Astrocyte of the spinal cord (primary cell): ENCODE measurements at regions not wholly inside any gene's neighbourhood (a gene's known extent, or its start where the extent isn't known, plus 50 kb on each side); places are given as distances from the start of the nearest gene placed in this dataset.
"Not testable (repeated sequence)": the region's sequence is repeated elsewhere in the genome, so short reads cannot be mapped to it uniquely, and the experiment has no call there.

Experiments used
- DNase-seq: peaks from one replicate; pipeline ENCODE4 v3.0.0; 2011; ENCODE audit warnings: low read depth, low spot score
- H3K4me3 ChIP-seq: 2 replicates; pipeline ENCODE4 v1.5.1; 2011; ENCODE audit warnings: low read depth, mild to moderate bottlenecking, low read length, moderate library complexity
- in situ Hi-C: cut with HindIII; loops from 2 replicates; pipeline ENCODE4 v1.10.0; 2017; ENCODE audit warnings: low sequenced_read_pairs
- TF ChIP-seq, protein P1 (sequence below): IDR thresholded peaks from 2 replicates; pipeline ENCODE4 v1.5.1; 2012; ENCODE audit warnings: low read depth, mild to moderate bottlenecking, low read length, inconsistent platforms

GRCh38 chr5:67636850-67637524 is 440.4 kb upstream of the CD180 start:
- DNase-seq: no peak
- in situ Hi-C loops: no loop called here
- TF ChIP-seq, protein P1, sequence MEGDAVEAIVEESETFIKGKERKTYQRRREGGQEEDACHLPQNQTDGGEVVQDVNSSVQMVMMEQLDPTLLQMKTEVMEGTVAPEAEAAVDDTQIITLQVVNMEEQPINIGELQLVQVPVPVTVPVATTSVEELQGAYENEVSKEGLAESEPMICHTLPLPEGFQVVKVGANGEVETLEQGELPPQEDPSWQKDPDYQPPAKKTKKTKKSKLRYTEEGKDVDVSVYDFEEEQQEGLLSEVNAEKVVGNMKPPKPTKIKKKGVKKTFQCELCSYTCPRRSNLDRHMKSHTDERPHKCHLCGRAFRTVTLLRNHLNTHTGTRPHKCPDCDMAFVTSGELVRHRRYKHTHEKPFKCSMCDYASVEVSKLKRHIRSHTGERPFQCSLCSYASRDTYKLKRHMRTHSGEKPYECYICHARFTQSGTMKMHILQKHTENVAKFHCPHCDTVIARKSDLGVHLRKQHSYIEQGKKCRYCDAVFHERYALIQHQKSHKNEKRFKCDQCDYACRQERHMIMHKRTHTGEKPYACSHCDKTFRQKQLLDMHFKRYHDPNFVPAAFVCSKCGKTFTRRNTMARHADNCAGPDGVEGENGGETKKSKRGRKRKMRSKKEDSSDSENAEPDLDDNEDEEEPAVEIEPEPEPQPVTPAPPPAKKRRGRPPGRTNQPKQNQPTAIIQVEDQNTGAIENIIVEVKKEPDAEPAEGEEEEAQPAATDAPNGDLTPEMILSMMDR: no peak
- no peak overlapping the region for H3K4me3 ChIP-seq

DNA sequence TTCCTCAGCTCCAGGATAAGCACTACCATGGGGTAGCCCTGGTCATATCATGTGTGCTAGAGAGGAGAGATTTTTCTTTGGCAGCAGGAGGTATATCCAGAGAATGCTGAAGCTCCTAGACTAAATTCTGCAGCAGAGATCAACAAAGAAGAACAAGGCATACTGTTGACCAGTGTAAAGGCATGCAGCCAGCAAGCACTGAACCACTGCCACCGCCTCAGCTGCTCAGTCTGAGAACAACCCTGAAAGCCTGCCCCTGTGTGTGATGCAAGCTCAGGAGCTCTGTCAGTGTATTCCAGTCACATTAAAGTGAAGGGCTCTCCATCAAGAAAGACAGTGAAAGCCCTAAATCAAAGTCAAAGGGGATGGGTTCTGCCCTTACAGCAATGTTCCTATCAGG is 439.5 kb upstream of the CD180 start:
- in situ Hi-C loops: no loop called here
- no peak overlapping the region for H3K4me3 ChIP-seq
- DNase-seq: peak; percentile 10

DNA sequence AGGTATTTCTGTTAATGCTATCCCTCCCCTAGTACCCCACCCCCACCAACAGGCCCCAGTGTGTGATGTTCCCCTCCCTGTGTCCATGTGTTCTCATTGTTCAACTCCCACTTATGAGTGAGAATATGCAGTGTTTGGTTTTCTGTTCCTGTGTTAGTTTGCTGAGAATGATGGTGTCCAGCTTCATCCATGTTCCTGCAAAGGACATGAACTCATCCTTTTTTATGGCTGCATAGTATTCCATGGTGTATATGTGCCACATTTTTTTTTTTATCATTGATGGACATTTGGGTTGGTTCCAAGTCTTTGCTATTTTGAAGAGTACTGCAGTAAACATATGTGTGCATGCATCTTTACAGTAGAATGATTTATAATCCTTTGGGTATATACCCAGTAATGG is 430.5 kb upstream of the CD180 start:
- H3K4me3 ChIP-seq, in situ Hi-C loops, DNase-seq: not testable (repeated sequence)

More for the DNA sequence above, 439.5 kb upstream of the CD180 start:
- TF ChIP-seq, protein P1: no peak

DNA sequence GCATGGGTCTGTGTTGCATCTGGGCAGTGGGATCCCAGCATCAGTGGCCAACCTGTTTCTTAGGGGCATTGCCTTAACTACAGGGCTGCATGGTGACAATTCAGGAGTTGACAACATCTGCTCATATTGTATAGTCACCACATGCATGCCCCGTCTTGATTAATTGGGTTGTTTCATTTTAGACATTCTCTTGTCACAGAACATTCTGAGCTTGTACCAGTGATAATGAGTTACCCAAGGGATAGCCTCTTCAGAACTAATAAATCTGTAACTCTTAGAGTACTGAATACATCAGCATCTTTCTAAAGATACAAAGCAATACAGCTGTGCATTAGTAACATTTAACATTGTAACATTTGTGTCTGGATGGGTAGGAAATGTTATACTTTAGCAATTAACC is 426.5 kb upstream of the CD180 start:
- no peak for DNase-seq
- in situ Hi-C loops: no loop called here
- no peak overlapping the region for H3K4me3 ChIP-seq
- TF ChIP-seq, protein P1: no peak

DNA sequence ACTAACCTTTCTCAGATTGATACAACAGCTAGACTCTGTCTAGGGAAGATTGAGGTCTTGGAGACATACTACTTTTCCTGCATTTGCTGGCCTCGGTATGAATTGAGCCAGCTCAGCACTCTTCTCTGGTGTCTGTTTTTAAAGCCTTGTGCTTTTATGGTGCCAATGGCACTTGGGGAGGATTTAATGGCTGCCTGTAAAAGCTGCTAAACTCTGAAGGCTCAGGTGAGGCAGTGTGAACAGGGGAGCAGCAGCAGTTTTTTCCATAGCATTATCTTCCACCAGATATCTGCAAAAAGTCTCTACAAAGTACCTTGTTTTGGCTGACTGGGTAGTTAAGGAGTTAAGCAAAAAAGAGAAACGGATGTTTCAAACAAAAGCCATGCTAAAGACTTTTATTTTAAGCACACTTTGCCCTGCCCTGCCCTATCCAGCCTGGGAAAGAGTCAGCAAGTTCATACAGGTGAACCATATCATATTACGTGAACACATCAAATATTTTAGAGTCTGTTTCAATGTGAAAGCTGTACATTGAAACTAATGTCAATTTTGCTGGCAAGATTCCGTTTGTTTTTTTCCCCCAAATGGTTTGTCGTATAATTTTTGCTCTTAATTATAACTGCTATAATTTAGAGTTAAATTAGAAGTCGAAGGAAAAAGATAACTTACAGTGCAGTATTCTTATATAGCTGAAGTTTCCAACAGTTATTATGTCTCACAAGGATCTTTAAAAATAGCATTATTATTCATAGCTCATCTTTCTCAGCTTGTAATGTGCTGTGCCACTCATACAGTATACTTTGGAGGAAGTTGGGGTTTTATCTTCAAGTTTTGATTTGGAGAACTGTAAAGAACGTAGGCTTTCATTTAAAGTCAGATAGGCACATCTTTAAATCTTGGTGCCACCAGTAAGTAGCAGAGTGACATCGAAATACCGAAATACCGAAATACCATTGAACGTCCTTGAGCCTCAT is 424.1 kb upstream of the CD180 start:
- TF ChIP-seq, protein P1: no peak
- DNase-seq: no peak
- in situ Hi-C loops: no loop called here
- no peak overlapping the region for H3K4me3 ChIP-seq

DNA sequence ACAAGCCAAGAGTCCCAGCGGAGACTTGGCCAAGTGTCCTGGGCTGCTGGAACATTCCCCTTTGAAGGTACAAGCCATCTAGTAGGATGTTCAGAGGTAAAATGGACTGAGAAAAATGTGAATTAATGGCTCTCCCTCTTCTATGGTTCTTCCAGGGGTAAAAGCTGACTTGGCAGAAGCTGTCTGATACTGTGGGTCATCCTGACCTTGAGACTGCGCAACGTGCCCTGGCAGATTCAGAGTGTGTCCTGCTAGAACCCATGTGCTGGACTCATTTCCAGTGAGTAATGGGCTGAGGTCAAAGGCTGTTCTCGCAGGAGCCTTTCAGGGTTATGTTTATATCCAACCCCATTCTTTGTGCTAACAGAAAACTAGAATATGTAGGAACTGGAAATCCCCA is 423.0 kb upstream of the CD180 start:
- no peak for DNase-seq
- H3K4me3 ChIP-seq: no peak overlapping the region
- in situ Hi-C loops: no loop called here
- TF ChIP-seq, protein P1: no peak

GRCh38 chr5:67619235-67619634 is 422.6 kb upstream of the CD180 start:
- no peak for DNase-seq
- H3K4me3 ChIP-seq: no peak overlapping the region
- TF ChIP-seq, protein P1: no peak
- in situ Hi-C loops: no loop called here
